ENCODE measurements at regions not wholly inside any gene's neighbourhood (a gene's known extent, or its start where the extent isn't known, plus 50 kb on each side); places are given as distances from the start of the nearest gene placed in this dataset.

DNA sequence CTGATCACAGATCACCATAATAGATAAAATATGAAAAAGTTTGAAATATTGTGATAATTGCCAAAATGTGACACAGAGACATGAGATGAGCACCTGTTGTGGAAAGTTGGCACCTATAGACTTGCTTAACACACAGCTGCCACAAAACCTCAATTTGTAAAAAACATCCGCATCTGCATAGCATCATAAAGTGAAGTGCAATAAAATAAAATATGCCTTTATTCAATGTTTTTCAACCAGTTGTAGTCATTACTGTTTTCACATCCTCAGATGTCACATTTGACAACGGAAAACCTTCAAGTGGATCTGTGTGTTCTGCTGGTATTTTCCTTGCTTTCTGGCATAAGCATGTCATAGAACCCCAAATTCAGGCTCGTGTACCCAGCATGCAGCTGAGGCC is 50.2 kb upstream of the IFNGR1 start:
- H3K27ac ChIP-seq (ENCODE audit: low read depth, low read length): no peak overlapping the region
- 91% methylated on average over 3 of the region's 3 CpGs; no CpG with 5 or more reads in 1 of the 2 experiments for WGBS, 2 experiments (ENCODE audit: extremely low coverage in 1 of 2, insufficient coverage in 1 of 2, insufficient read length in 1 of 2, insufficient replicate concordance in 2 of 2, low coverage in 1 of 2, low lambda C conversion rate in 2 of 2, missing lambda C conversion rate in 1 of 2)
- FAIRE-seq (no peak), DNase-seq (ENCODE audit: low read depth in 1 of 2, low spot score in 2 of 2) (no peak)
- H3K79me2 ChIP-seq (ENCODE audit: control insufficient read depth in 1 of 2, insufficient read depth in 2 of 2, low read length in 2 of 2): no peaks in the 10 kb centered on the region
- H3K9me3 ChIP-seq (ENCODE audit: insufficient read depth in 2 of 2, low read depth in 1 of 2, low read length in 1 of 2): no peaks in the 10 kb centered on the region
- POLR2A ChIA-PET (ENCODE audit: partially characterized antibody): no interaction called here
- no peaks in the 10 kb centered on the region for H3K27me3 ChIP-seq (replicated peaks in 1 of 4; ENCODE audit: control insufficient read depth in 3 of 4, extremely low read depth in 1 of 4, insufficient read depth in 3 of 4, low read length in 3 of 4)
- no peak overlapping the region for H3K4me3 ChIP-seq (ENCODE audit: extremely low read depth in 1 of 4, insufficient read depth in 2 of 4, low read depth in 3 of 4, low read length in 4 of 4)
- H3K79me1 ChIP-seq (ENCODE audit: low read depth, low read length): no peaks in the 10 kb centered on the region
- no peak overlapping the region for H2BK15ac ChIP-seq (ENCODE audit: low read length)
- CTCF ChIA-PET (ENCODE audit: partially characterized antibody): interaction anchor here (0.6 to 3.5 kb wide), 6 partner anchors 45 to 305 kb away, joined by 3 to 29 read pairs (median 4); no protein-coding TSS in a partner anchor
- H3K23ac ChIP-seq (ENCODE audit: insufficient read length): no peak overlapping the region
- H2AK5ac ChIP-seq (ENCODE audit: low read depth, low read length): no peak overlapping the region
- no peak overlapping the region for H2BK12ac ChIP-seq (ENCODE audit: low read depth, low read length)
- H3K23me2 ChIP-seq (ENCODE audit: low read depth, low read length): no peaks in the 10 kb centered on the region
- no peak overlapping the region for H3K18ac ChIP-seq (ENCODE audit: extremely low read depth, low read length)
- H3K4me1 ChIP-seq (replicated peaks in 1 of 4; ENCODE audit: control insufficient read depth in 3 of 4, insufficient read depth in 4 of 4, low read length in 3 of 4): no peaks in the 10 kb centered on the region
- H2BK120ac ChIP-seq (replicated peaks; ENCODE audit: low read depth, low read length): no peak overlapping the region
- no peaks in the 10 kb centered on the region for H4K20me1 ChIP-seq (replicated peaks in 1 of 2; ENCODE audit: control insufficient read depth in 1 of 2, insufficient read depth in 2 of 2, low read length in 2 of 2)
- H4K5ac ChIP-seq (ENCODE audit: insufficient read length, low read depth, low read length): no peak overlapping the region
- H3K56ac ChIP-seq (replicated peaks; ENCODE audit: insufficient read length, low read depth, low read length): no peak overlapping the region
- no peak overlapping the region for H2AFZ ChIP-seq (ENCODE audit: low read length)
- H4K91ac ChIP-seq (replicated peaks; ENCODE audit: insufficient read length, low read length): no peak overlapping the region
- no peak overlapping the region for H3K4me2 ChIP-seq (ENCODE audit: insufficient read depth in 1 of 2, low read depth in 2 of 2, low read length in 2 of 2)
- H2BK20ac ChIP-seq (ENCODE audit: low read length): no peak overlapping the region
- H3K4ac ChIP-seq (replicated peaks; ENCODE audit: insufficient read length, low read depth, low read length): no peak overlapping the region
- no peak overlapping the region for H3K9ac ChIP-seq (replicated peaks in 1 of 4; ENCODE audit: extremely low read depth in 1 of 4, low read depth in 3 of 4, low read length in 3 of 4)
- H3K36me3 ChIP-seq (ENCODE audit: control insufficient read depth in 2 of 4, insufficient read depth in 4 of 4, low read length in 3 of 4): no peaks in the 10 kb centered on the region
- no peak overlapping the region for H3K14ac ChIP-seq (ENCODE audit: insufficient read length)
- no peak overlapping the region for H2BK5ac ChIP-seq (ENCODE audit: low read depth, low read length)
- no peak overlapping the region for H4K8ac ChIP-seq (ENCODE audit: extremely low read depth, insufficient read depth, low read length)
- TF ChIP-seq TEAD4 (IDR thresholded peaks at IDR 0.05; ENCODE audit: low read depth, low read length) (no peak), BACH1 (IDR thresholded peaks at IDR 0.05; ENCODE audit: low read length) (no peak), CTBP2 (IDR thresholded peaks at IDR 0.05; ENCODE audit: borderline replicate concordance, insufficient read depth, insufficient read length, low read length) (no peak), YY1 (IDR thresholded peaks at IDR 0.05; ENCODE audit: low read depth, low read length) (no peak), SAP30 (IDR thresholded peaks at IDR 0.05; ENCODE audit: insufficient read depth, insufficient replicate concordance, low read length) (no peak), SIRT6 (IDR thresholded peaks at IDR 0.05; ENCODE audit: low read length) (no peak), TCF12 (IDR thresholded peaks at IDR 0.05; ENCODE audit: low read depth, low read length) (no peak), POLR2A (IDR thresholded peaks at IDR 0.05; ENCODE audit: control extremely low read depth in 1 of 2, low read depth in 2 of 2, low read length in 2 of 2) (no peak), POU5F1 (IDR thresholded peaks at IDR 0.05; ENCODE audit: low read depth, low read length) (no peak), ZNF274 (IDR thresholded peaks at IDR 0.05; ENCODE audit: borderline replicate concordance, extremely low read depth, low read length) (no peak)
- TF ChIP-seq, protein P1, sequence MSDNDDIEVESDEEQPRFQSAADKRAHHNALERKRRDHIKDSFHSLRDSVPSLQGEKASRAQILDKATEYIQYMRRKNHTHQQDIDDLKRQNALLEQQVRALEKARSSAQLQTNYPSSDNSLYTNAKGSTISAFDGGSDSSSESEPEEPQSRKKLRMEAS (IDR thresholded peaks at IDR 0.05): no peak
- TF ChIP-seq, protein P2, sequence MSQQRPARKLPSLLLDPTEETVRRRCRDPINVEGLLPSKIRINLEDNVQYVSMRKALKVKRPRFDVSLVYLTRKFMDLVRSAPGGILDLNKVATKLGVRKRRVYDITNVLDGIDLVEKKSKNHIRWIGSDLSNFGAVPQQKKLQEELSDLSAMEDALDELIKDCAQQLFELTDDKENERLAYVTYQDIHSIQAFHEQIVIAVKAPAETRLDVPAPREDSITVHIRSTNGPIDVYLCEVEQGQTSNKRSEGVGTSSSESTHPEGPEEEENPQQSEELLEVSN (IDR thresholded peaks at IDR 0.05): no peak
- TF ChIP-seq, protein P3, sequence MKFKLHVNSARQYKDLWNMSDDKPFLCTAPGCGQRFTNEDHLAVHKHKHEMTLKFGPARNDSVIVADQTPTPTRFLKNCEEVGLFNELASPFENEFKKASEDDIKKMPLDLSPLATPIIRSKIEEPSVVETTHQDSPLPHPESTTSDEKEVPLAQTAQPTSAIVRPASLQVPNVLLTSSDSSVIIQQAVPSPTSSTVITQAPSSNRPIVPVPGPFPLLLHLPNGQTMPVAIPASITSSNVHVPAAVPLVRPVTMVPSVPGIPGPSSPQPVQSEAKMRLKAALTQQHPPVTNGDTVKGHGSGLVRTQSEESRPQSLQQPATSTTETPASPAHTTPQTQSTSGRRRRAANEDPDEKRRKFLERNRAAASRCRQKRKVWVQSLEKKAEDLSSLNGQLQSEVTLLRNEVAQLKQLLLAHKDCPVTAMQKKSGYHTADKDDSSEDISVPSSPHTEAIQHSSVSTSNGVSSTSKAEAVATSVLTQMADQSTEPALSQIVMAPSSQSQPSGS (IDR thresholded peaks at IDR 0.05; ENCODE audit: low read length): no peak

Data from H1 (cell line).